NAMALWA (cell line): ENCODE measurements at regions not wholly inside any gene's neighbourhood (a gene's known extent, or its start where the extent isn't known, plus 50 kb on each side); places are given as distances from the start of the nearest gene placed in this dataset.
A peak's percentile ranks its signal among the peaks of the same experiment; 100 is the strongest.

Source experiments
- DNase-seq: peaks from one replicate; pipeline ENCODE4 v3.0.0-alpha.2; 2015; ENCODE audit warnings: low spot score

GRCh38 chr9:135009794-135010585 is 77.5 kb upstream of the OLFM1 start:
- peak; percentile 8 for DNase-seq

DNA sequence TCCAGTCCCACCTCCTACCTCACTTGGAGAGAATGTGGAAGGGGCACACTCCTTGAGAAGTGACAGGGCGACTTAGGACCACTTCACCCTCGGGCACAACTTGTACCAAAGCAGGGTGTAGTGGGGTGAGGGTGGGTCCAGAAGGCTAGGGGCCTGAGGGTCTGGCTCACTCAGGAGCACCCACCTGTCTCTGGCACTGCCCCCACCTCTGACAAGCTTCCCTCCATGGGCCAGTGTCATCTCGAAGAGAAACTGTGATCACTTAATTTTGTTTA is 76.9 kb upstream of the OLFM1 start:
- no peak for DNase-seq

DNA sequence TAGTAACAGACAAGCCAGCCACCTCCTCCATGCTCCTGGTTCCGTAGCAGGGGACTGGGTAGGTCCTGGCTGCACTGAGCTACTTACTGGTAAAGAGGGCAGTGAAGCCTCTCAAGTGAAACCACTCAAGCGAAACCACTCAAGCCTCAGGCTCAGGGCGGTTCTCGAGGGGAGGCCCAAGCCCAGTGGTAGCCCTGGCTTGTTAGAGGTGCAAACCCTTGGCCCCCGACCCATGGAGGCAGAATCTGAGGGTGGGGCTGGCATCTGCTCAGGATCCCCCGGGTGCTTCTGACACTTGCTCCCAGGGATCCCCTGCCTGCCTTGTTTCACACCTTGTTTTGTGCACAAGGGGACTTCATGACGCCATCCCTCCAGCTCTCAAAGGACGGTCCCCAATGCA is 76.5 kb upstream of the OLFM1 start:
- no peak for DNase-seq

DNA sequence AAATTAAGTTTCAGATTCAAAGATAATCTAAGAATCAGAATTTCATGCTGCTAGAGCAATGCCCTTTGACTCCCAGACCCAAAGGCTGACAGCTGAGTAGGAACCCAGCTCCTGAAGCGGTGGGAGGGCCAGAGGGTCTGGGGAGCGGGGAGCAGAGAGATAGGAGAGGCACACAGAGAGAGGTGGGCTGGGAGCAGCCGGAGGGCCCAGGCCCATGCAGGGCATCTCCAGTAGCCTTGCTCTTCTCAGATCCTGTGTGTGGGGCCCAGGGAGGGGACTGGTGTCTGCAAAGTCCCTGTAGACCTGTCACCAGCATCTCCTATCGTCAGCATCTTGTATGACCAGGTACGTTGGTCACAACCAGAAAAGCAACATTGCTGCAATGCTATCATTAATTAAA is 75.3 kb upstream of the OLFM1 start:
- DNase-seq, result no peak

DNA sequence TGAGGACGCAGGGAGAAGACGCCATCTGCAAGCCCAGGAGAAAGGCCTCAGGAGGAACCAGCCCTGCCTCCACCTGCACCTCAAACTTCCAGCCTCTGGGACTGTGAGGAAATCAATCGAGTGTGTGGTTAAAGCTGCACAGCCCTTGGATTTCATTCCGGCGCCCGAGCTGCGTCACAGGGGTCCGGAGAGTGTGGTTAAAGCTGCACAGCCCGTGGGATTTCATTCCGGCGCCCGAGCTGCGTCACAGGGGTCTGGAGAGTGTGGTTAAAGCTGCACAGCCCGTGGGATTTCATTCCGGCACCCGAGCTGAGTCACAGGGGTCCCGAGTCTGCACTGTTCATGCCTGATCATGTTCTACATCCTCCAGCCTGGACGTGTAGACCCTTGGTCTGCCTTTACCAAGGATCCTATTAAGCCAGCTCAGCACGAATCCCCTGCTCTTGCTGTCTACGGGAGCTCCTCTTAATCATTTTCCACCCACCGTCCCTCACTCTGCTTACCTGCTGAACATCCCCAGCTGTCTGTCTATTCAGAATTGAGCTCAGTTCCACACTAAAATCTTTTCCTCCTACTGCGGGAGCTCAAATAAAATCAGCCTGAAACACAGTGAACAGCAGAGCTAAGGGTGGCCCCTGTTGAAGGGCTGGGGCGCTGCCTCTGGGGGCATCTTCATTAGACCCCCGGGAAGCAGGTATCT is 73.0 kb upstream of the OLFM1 start:
- DNase-seq, result no peak

DNA sequence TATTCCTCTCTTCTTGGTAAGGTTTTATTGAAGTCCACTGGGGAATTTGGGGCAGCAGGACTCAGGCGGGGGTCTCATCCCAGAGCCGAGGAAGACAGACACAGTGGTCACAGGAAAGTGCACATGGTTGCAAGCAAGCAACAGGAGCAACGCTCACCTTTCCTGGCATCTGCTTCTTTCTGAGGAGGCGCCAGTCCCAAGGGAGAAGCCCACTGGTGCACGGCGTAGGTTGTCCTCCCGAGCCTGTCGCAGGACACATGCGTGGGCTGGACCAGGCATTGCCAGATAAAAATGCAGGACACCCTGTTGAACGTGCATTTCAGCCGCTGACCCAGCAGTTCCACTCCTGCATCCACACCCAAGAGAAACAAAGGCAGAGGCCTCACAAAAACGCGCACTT is 72.4 kb upstream of the OLFM1 start:
- no peak for DNase-seq

GRCh38 chr9:135015565-135015964 is 71.9 kb upstream of the OLFM1 start:
- DNase-seq, result no peak

- DNase-seq, result no peak
Observed at GRCh38 chr9:135016037-135016640, 71.3 kb upstream of the OLFM1 start.

DNA sequence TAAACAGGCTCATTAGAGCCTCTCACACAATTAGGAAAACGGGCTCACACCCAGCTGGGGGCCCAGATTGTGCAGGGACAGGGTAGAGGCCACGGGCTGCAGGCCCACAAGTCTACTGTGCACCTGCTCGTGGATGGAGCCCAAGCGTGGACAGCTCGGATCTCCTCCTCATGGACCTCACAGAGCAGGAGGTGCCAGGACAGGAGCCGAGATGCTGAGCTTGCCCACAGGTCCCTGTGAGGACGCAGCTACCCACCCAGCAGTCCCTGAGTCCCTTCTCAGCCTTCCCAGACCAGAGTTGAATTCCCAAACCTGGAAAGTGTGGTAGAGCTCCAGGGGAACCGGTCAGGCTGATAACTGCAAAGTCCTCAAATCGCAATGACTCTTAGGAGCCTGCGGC is 70.6 kb upstream of the OLFM1 start:
- no peak for DNase-seq

- no peak for DNase-seq
Observed at GRCh38 chr9:135017899-135018298, 69.6 kb upstream of the OLFM1 start.

GRCh38 chr9:135018306-135018915 is 69.1 kb upstream of the OLFM1 start:
- DNase-seq, result peak; percentile 32

DNA sequence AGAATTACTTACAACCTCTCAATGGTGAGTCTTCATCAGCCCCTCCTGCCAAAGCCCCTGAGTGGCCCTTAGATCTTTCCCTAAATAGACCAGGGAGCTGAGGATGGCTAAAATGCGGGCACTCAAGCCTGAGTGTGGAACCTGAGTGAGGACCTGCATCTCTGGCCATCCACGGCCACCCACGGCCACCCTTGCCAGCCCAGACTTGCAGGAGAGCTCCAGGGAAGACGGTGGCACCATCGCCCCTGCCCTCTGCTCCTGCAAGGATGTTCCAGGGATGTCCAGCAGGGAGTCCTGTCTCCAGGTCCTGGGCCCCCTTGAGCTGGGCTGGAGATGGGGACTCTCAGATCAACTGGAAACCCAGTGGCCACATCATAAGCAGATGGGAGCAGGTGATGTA is 68.2 kb upstream of the OLFM1 start:
- no peak for DNase-seq

DNA sequence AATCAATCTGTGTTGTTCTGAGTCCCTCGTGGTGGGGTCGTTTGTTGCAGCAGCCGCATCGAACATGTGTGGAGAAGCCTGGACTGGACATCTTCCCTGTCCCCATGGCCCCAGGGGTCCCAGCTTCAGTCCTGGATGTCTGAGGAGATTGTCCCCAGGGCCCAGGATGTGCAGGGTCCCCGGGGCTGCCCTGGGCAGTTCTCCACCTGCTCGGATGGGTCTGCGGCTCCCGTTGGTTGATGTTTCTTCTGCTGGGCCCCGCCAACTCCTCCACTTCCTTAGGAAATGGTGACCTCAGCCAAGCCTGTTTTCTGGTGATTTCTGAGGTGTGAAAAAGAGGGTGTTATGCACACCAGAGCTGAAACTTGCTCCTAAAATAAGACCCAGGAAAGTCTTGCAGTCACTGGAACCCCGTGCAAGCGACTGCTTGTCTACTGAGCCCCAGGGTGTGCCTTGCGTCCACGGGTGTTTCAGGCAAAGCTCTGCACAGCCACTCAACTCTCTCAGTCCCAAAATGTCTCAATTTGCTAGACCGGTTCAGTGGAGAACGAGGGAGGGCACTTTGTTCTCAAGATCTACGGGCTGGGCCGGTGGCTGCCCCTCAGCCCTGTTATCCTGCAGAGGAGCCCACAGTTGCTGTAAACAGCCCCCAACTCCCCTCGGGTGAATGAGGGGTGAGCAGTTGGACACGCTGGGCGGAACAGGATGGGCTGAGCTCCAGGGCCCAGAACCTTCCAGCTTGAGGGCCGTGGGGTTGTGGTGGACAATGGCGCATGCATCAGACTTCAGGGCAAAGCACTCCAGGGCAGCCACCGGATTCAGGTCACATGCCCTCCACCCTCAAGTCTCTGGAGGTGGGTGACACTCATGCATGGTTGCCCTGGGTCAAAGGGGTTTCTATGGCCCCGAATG is 66.7 kb upstream of the OLFM1 start:
- DNase-seq, result no peak

DNA sequence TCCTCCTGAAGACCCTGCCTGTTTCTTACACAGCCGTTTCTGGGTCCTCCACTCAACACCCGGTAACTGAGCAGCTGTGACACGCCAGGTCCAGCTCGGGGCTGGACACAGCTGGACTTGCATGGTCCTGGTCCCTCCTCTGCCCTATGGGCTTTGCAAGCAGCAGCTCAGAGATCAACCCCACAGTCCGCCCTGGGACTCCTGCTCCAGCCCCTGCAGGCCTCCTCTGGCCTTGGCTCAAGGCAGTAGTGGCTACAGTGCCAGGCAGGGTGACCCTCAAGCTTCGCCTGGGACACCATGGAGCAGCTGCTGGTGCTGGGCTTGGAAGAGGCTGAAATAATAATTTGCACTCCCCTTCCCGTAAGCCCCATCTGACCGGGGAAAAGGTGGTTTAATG is 66.1 kb upstream of the OLFM1 start:
- DNase-seq, result no peak

DNA sequence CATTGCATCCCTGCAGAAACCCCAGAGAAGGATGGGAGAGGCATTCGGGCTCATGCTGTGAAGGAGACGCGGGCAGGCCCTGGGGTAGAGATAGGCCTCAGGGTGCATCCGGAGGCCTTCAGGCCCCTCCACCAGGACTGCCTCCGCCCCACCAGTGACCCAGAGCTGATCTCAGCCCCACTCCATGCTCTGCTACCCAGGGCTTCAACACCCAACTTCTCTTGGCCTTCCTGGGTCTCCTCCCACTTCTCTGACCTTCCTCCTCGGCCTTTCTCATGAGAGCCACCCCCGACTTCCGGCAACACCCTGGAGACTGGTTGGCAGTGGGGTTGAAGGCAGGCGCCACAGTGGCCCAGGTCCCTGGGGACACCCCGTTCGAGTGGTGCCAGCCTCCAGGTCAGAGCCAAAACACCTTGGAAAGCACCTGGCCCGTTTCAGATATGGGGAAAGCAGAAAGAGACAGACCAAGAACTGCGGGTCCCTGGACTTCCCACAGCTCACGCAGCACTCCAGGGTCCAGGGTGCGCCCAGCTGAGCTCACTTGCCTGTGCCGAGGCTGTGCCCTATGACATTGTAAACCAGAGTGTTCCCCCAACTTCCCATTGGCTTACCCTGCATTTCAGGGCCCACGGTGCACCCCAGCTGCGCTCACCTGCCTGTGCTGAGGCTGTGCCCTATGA is 65.1 kb upstream of the OLFM1 start:
- DNase-seq, result no peak

DNA sequence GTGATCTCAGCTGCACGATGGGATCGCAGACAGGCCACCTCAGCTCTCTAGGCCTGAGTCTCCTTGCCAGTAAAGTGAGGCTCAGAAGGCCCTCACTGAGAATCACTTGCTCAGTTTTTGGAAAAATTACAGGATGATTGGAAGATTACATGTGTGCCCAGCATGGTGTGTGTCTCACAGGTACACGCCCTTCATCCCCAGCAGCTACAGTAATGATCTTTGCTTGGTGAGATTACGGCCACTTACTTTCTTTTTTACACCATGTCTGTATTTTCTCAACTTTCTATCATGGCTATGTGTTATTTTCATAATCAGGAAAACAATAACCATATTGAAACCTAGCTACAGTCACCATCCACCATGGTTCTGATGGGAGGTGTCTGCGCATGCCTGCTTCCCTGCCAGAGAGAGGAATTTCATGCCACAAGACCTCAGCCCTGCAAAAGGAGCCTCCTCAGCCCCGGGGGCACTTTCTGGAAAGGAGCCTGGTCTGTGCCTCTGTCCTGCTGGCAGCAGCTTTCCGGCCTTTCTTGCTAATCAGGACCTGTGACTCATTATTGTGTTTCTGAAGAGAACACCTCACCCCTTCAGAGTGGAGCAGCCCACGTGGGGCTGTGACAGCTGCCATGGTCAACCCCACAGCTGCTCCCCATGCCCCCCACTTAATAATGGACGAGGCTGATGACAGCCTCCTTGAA is 64.2 kb upstream of the OLFM1 start:
- DNase-seq, result no peak

DNA sequence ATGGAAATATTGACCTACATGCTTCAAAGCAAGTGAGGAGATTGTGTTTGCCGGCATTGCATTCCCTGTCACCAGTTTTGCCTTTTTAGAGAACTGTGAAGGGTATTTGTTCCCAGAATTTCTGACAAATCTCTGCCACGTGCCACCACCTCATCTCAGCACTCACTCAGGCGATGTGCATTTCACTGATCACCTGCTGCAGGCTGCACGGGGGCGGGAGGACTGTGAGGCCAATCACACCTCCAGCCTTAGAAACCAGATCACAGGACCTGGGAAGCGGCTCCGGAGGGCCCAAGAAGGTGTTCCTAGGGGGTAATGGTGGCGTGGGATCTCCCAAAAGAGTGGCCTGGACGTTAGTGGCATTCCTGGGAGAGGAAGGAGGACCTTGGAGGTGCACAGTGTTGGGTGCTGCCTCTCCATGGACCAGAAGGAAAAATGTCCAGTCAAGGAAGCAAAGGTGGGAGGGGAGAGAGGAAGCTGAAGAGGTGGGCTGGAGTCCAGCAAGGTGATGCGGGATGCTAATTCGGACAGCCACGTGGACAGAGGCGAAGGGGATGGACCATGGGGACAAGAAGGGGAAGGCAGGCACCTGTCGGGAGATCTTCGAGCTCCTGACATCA is 63.6 kb upstream of the OLFM1 start:
- no peak for DNase-seq

DNA sequence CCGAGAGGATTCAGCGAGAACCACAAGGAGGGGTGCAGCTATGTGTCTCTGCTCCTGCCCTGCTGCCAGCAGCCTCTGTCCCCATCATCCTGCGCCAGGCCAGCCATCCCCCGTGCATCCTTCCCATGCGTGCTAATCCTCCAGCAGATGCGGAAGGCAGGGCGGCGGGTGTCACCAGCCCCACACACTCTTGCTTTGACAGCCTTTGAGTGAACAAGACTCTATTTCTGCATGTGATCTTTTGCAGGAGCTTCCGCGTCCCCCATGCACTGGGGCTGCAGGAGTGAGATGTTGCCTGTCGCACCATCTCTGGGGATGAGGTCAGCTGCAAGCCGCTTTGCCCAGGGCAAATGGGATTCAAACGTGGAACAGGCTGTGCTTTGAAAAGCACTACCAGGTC is 58.0 kb upstream of the OLFM1 start:
- DNase-seq, result no peak

- DNase-seq, result no peak
Observed at GRCh38 chr9:135029871-135030565, 57.5 kb upstream of the OLFM1 start.
